GM18907 (cell line): ENCODE measurements at regions not wholly inside any gene's neighbourhood (a gene's known extent, or its start where the extent isn't known, plus 50 kb on each side); places are given as distances from the start of the nearest gene placed in this dataset.
"Not testable (repeated sequence)": the region's sequence is repeated elsewhere in the genome, so short reads cannot be mapped to it uniquely, and the experiment has no call there.

Source experiments
- ATAC-seq: cut with Tn5 transposase; IDR thresholded peaks from one replicate; pipeline ENCODE4 v1.9.1; 2021; ENCODE audit warnings: mild to moderate bottlenecking, moderate library complexity; ENCODE audit not compliant: unreplicated experiment

DNA sequence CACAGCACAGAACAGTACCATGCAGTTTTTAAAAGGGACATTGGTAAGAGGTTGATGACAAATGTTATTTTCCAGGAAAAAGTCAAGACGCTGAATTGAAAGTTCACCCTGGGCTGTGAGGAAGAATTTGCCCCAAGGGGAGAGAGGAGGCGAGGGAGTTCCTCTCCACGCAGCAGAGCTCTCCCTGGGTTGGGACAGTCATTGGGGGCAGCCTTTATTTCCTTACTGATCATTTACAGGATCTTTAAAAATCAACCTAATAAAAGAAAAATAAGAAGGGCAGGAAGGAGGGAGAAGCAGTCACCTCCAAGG lies 49.9 kb upstream of the WNT7B start:
- no peak for ATAC-seq

DNA sequence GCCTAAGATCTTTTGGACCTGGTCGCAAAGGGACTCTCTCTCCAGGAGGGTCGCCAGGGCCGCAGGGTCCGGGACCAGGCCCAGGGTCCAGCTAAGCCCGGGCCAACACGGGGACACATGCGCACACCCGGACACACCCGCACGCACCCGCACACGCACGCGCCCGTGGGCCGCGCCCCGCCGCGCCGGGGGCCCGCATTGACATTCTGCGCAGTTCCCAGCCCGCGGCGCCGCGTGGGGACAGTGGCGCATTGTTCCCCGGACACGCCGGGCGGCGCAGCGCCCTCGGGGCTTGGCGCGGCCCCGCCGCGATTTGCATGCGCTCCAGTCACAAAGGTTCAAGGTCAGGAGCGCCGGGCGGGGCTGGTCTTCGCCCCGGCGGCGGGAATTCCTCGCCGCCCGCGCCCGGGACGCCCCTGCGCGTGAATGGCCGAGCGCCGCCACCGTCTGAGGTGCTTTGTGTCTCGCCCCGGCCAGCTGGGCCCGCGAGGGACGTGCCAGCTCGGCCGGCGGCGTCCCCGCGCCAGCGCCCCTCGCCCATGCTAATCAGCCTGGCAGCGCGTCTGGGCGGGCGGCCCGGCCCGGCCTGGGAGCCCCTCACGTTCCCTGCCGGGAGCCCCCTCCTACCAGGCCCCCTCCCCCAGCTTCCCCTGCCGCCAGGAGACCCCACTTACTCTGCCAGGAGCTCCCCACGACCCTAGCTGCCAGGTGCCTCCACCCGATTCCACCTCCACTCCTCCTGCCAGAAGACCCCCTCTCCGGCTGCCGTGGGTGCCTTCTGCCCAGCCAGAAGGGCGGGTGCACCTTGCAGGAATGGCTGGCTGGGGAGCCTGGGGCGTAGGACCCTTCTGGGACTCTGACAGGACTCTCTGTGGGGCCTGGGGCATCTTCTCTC lies 50.5 kb upstream of the WNT7B start:
- no peak for ATAC-seq

DNA sequence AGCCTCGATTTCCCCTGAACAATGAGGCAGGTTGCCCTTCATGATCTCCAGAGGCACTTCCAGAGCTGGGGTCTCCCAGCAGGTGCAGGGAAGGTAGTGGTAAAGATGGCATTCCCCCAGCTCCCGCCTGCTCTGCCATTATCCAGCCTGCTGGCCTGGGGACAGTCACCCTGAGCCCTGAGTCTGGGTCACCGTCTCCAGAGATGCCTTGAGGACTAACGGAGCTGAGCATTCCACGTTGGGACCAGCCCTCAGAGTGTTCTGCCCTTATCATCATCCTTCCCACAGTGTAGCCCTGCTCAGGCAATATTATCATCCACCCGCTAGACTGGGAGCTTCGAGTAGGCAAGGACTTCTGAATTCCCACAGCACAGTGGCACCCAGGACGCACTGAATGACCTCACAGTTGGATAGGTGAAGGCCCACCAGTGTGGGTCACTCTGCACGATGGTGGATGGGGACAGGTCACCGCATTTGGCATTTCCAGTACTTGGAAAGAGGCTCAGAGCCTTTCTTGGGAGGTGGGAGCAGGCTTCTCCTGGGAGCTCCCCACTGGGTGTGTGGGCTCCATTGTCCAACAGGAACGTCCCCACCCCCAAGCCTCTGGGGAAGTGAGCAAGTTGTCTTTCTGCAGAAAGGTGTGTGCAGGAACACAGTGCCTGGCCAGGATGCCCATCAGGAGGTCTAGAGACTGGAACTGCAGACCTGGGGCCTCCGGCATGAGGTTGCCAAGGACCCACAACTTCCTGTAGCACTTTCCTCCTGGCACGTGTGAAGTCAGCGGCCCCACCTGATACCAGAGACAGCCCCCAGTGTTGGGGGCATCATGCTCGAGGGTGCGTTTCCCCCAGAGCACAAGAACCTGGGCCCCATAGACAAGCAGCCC lies 51.4 kb upstream of the WNT7B start:
- no peak for ATAC-seq

DNA sequence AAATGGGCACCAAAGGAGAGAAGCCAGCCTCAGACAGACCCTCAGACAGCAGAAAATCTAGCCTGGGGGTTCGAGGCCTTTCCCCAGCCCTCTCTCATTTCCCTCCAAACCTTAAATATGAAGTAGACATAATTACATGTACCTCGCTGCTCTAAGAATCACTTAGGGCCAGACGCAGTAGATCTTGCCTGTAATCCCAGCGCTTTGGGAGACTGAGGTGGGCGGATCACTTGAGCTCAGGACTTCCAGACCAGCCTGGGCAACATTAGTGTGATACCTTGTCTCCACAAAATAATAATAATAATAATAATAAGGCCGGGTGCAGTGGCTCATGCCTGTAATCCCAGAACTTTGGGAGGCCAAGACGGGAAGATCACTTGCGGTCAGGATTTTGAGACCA lies 52.1 kb upstream of the WNT7B start:
- ATAC-seq, result no peak

DNA sequence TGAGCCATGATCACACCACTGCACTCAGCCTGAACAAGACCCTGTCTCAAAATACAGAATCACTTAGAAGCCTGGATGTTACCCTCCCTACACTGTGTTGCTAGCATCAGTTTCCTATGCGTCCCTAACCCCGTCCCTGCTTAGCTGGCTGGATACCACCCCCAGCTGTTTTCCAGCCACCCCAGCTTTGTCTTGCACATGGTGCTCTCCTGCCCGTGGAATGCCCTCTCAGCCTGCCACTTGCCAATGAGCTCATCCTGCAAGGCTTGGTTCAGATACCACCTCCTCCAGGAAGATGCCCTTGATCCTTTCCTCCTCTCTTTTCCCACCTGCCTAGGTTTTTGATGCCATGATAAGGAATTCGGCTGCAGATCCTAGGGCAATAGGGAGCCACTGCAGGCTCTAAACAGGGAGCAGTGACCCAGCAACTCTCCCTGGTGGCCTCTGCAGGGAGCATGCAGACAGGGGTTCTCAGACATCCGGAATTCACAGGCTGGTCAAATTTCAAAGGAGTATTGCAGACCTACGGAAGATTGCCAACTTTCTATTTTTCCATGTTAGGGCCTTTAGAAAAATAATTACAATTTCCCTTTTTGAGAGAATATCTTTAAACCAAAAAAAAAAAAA lies 52.7 kb upstream of the WNT7B start:
- no peak for ATAC-seq

DNA sequence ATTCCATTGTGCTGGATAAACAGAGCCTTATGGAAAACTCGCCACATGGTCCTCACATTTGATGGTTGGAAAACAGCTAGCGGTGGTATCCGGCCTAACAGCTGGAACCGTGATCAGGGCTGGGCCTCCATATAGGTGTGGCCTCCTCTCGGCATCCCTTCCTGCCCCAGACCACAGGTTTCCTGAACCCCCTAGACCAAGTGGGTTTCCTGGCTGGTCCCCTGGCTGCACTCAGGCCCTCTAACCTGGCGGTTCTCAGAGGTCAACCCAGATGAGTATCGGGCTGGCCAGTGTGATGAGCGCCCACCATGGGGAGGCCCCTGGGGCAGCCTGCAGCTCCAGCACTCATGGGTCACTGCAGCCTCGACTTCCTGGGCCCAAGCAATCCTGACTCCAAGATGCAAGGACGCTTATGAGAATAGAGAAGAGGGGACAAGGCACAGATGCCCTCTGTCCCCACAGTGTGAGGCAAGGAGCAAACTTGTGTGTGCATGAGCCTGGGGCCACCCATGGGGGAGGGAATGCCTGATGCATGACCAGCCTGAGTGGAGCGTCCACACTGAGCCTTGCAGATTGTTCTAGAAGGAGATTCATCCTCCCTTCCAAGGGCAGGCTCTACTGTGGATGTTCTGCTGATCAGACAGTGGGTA lies 53.4 kb upstream of the WNT7B start:
- no peak for ATAC-seq

DNA sequence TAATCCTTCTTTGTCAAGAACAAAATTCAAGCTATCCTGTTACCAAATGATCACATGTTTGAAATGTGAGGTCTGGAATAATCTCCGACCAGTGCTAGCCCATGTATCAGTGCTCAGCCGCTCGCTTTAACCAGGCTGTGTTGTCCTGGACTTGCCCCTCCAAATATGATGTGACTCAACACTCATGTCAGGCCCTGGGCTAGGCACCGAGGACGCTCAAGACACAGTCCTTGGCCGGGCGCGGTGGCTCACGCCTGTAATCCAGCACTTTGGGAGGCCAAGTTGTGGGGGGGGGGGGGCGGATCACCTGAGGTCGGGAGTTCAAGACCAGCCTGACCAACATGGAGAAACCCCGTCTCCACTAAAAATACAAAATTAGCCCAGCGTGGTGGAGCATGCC lies 54.1 kb upstream of the WNT7B start:
- ATAC-seq, result no peak

DNA sequence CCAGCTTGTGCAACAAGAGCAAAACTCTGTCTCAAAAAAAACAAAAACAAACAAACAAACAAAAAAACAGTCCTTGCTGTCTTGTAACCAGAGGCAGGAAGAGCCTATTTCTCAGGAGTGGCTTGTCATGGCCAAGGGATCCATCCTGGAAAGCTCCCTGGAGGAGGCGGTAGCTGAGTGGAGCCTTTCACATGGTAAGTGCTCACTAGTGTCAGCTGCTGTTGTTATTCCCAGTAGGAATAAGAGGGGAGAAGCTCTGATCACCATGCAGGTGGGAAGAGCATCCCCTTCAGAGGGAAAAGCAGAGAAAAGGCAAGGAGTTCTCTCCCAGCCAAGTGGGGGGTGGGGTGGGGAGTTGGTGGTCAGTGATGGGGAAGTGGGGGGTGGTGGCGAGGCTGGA lies 54.6 kb upstream of the WNT7B start:
- ATAC-seq, result no peak

DNA sequence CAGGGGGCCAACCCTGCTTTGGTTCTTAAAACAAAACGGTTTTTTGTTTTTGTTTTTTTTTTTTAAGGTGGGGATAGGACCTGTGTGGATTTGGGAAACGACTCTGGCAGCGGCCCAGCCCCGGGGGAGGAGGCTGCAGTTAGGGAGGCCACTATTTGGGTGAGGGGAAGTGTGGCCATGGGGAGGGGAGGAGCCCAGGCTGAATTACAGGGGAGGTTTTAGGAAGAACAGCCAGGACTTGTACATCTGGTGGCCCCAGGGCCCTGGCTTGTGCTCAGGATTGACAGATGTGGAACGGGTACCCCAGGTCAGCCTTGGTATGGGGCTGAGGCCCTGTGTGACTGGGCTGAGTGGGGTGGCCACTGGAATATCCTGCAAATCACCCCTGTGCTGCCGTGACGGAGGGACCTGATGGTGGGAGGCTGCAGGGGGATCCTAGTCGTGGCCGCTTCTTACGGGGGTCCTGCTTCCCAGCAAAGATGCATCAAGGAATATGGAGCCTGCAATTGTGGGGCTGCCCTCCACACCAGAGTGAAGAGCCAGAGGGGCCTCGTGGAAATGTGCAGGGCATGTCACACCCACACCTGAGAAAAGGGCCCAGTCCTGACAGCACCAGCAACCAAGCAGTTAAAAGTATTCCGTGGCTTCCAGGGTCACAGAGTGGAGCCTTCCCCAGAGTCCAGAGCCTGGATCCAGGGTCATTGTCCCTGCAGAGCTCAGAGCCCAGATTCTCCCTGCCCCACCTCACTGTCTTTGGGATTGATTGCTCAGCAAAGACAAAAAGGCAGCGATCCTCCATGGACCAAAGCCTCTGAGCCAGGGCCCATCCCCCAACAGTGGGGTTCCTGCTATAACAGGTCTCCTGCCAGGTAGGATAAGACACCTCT lies 55.2 kb upstream of the WNT7B start:
- ATAC-seq, result no peak

DNA sequence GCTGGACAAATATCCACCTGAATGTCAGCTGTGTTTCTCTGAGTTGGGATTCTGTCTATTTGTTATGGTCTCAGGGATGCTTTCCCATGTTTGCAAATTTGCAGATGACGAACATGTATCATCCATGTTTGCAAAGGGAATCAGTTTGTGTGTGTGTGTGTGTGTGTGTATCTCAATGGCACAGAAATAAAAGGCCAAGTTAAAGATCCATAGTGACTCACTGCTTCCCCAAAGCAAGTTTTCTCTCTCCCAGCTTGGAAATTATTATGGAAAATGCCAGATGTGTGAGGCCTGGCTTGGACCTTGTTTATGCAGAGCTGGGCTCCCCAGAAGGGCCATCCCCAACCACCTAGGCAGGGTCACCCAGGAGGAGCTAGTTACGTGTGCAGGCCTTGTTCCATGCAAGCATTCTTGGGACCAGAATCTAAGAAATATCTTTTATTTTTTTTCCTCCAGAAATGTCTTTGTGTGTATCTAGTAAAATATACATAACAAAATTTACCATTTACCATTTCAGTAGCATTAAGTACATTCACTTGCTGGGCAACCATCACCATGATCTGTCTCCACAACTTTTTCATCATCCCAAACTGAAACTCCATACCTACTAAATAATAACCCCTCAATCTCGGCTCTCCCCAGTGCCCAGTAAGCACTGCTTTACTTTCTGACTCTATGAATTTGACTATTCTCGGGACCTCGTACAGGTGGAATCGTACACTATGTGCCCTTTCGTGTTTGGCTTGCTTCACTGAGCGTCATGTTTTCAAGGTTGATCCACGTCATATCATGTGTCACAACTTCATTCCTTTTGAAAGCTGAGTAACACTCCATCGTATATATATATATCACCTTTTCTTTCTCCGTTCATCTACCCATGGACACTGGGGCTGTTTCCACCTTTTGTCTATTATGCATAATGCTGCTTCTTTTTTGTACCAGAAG lies 56.6 kb upstream of the WNT7B start:
- ATAC-seq, result no peak

DNA sequence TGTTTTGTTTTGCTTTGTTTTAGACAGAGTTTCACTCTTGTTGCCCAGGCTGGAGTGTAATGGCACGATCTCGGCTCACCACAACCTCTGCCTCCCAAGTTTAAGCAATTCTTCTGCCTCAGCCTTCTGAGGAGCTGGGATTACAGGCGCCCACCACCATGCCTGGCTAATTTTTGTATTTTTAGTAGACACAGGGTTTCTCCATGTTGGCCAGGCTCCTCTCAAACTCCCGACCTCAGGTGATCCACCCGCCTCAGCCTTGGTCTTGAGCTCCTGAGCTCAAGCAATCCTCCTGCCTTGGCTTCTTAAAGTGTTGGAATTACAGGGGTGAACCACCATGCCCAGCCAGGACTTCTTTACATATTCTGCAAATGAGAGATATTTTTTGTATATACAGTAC lies 57.5 kb upstream of the WNT7B start:
- ATAC-seq, result not testable (repeated sequence)

DNA sequence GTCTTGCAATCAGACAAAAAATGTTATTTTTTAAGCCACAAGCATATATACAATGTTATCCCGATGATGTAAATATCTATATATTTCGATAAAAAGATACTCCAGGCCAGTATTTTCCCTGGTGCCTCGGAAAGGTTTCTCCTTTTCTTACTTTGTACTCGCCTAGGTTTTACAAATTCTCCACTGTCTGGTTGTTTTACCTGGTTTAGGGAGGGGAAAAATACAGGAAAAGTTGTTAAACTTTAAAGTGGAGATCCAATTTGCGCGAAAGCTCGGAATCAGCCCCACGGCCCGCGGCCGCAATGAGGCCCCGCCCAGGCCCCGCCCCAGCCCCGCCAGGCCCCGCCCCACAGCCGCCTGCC lies 58.4 kb upstream of the WNT7B start:
- ATAC-seq, result no peak

DNA sequence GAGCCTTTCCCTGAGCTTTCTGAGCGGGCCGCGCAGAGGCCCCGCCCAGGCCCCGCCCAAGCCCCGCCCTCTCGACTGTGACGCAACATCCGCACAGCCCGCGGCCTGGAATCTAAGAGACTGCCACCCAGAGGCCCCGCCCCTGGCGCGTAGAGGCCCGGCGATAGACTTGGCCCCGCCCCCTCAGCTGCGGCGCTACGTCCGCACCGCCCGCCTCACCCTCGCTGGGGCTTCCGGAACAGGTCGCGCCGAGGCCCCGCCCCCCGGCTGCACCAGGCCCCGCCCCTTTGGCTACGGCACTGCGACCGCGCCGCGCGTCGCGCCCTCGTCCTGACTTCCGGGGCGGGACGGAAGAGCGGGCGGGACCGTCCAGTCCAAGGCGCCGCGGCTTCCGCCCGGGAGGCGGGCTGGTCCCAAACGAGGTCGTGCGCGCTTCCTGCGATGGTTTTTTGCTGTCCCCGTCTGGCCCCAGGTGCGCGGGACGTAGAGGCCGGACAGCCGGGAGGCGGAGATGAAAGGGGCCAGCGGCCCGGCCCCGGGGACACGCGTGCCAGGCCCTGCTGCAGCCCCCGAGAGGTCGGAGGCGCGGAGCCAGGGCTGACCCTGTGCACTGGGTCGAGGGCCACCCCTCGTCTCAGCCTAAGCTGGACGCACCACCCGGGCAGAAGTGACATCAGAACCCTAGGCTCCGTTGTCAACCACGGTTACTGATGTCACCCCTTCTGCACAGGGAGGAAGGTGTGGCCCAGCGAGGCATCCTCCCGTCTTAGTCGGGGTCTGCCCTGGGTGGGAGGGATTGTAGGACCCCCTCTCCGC lies 59.0 kb upstream of the WNT7B start:
- ATAC-seq, result peak; percentile 94

DNA sequence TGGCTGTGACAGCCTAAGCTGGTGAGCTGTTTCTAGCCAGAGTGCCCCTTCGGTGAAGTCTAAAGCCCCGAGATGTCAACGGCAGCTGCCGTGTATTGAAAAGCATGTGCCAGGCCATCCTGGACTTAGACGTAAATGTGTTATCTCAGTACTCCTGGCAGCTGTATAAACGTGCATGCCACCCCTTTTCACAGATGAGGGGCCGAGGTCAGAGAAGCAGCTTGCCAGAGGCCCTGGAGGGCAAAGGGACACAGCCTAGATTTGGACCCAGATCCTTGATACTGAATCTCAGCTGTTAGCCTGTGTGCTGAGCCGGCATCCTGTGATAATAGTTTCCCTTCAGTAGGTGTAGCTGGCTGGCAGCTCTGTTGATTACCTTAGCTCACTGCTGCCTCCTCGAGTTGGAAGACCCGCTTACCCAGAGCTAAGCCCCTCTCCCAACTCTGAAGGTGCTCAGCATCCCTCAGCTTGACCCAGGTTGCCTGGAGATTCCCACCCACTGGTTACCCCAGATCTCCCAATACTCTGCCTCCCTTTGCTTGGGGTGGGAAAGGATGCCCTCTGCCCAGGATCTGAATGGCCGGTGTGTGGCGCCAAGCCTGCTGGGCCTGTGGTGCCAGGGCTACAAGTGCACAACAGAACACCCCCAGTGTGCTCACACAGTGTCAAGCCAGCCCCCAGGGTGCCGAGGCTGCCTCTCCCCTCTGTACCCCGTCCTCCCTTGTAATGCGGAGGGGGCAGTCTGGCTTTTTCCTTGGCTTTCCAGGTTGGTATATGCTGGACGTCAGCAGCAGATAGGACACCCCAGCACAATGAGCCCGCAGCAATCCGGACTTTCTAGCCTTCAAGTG lies 59.8 kb upstream of the WNT7B start:
- ATAC-seq, result no peak

DNA sequence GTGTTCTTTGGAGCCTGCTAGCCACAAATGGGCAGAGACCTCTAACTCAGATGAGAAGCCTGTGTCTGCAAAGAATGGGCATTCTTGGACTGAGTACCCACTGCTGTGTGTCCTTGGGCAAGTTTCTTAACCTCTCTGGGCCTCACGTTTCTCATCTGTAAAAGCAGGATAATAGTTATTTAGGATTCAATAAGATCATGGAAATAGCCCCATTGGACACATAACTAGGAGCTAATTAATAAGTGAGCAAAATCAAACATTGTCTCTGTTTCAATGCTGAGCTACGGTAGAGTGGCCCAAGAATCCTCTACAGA lies 61.2 kb upstream of the WNT7B start:
- ATAC-seq, result no peak

DNA sequence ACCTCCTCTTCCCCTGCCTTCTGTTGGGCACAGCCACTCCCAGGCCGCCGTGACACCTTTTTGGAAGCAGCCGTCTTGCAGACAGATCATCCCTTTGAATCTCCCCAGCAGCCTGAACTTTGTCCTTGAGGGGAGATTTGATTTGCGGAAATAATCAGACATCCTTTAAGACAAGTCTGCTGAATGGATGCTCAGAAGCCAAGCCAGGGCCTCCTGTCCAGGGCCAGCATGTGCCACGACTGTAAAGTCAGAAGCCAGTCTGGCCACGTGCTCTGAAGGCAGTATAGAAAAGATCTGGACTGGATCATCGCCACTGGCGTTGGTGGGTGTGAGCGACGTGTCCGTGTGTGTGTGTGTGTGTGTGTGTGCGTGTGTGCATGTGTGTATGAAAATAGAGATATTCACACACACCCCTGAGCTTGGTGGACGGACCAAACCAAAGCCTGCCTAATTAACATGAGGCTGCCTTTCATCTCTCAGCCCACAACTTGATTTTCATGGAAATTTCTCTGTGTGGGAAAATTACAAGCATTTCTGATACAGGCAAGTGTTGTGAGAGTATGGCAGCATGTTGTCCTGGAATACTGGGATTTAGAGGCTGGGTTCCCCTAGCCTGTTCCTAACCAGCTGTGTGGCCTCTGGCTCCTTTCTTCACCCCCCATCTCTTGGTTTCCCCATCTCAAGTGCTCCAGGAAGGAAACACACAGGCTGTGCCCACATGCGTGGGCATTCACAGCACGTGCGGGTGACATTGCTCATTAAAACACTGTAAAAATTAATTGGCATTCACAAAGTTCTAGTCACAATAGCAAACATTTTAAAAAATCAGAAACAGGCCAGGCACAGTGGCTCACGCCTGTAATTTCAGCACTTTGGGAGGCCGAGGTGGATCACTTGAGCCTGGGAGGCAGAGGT lies 61.8 kb upstream of the WNT7B start:
- ATAC-seq, result no peak

DNA sequence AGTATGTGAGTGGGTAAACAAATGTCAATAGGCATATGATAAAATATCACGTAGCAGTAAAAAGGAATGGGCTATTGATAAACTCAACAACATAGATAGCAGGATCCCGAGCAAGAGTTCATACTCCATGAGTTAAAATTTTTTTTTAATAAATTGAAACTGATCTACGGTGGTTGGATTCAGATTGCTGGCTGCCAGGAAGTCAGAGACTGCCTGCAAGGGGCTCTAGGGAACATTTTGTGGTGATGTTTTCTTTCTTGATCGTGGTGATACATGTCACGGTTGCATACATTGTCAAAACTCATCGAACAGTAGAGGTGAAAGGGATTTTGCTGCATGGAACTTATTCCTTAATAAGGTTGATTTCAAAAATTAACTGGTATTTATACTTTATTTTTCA lies 62.6 kb upstream of the WNT7B start:
- no peak for ATAC-seq
